SK-MEL-5 (cell line): ENCODE measurements at regions not wholly inside any gene's neighbourhood (a gene's known extent, or its start where the extent isn't known, plus 50 kb on each side); places are given as distances from the start of the nearest gene placed in this dataset.
"Not testable (repeated sequence)": the region's sequence is repeated elsewhere in the genome, so short reads cannot be mapped to it uniquely, and the experiment has no call there.

ENCODE experiments used
- DNase-seq: peaks from one replicate; pipeline ENCODE4 v3.0.0-alpha.2; 2016; ENCODE audit warnings: low read depth, low spot score
- in situ Hi-C: cut with HindIII; loops from 2 replicates; pipeline ENCODE4 v1.10.0; 2016; ENCODE audit warnings: low sequenced_read_pairs, high pct_unique_total_duplicates, low pct_unique_long_range_greater_than_20kb

GRCh38 chr2:182477774-182478173 is 50.9 kb upstream of the PDE1A start:
- in situ Hi-C loops = no loop called here
- no peak for DNase-seq

GRCh38 chr2:182481676-182482075 is 54.8 kb upstream of the PDE1A start:
- in situ Hi-C loops = no loop called here
- no peak for DNase-seq

GRCh38 chr2:182482511-182482910 is 55.7 kb upstream of the PDE1A start:
- in situ Hi-C loops = no loop called here
- no peak for DNase-seq

DNA sequence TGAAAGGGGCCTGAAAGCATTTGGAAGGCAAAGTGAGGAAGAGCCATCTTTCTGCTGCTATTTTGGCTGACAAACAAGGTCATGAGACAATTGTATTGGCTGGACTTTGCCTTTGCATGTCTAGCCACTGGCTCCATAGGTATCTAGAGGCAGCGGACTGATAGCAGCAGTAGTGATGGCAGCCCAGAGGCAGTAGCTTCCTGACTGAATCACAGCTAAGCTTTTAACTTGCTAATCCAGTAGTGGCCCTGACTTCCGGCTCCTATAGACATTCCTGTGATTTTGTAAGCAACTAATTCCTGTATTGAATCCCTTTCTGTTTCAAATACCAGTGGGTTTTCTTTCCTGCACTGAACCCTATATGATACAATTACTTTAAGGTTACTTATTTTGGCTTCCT is 69.8 kb upstream of the PDE1A start:
- DNase-seq = no peak
- in situ Hi-C loops = no loop called here

DNA sequence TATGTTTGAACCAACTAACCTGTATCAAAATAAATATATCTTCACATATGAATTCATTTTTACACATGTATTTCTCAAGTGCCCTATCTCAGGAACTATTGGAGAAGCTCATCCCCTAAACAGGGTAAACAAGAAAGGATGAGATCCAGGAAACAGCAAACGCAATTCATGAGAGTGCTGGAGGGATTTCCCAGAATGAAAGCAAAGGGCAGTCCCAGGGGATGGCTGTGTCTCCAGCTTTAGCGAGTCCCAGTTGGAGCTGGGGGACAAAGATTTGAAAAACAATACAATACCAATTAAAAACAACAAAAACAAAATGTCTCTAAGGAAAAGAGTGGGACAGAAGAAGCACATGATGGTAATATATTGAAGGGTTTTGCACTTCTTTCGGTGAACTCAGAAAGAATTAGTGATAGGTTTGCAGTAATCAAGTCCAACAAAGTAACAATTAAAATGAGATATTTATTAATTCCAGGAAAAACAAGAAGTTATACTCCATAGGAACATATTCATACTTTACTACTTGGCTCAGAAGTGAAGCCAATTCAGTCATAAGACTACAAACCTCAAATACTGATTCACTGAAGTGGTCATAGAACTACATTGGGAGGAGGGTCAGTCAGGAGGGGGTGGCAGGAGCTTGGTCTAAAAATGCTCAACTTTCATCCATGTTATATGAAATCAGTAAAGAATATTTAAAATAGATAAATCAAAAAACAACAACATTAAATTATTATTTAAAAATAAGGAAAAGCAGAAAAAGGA is 73.1 kb upstream of the PDE1A start:
- DNase-seq = no peak
- in situ Hi-C loops = no loop called here

DNA sequence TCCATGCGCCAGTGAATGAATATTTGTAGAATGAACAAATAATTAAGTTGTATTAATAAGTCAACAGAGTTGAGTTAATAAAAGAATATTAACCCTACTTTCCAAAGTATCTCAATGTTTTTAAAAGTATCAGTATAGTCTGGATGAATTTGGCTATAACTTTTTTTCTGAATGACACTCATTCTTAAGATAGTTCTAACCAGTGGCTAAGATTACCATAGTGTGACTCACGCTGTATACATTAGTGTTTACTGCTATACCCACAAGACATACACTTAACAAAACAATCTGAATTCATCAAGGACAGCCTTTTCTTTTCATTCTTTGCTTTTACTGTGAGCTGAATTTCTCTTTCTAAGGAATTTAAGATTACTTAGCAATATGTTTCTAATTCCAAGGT is 77.0 kb upstream of the PDE1A start:
- DNase-seq = no peak
- in situ Hi-C loops = no loop called here

DNA sequence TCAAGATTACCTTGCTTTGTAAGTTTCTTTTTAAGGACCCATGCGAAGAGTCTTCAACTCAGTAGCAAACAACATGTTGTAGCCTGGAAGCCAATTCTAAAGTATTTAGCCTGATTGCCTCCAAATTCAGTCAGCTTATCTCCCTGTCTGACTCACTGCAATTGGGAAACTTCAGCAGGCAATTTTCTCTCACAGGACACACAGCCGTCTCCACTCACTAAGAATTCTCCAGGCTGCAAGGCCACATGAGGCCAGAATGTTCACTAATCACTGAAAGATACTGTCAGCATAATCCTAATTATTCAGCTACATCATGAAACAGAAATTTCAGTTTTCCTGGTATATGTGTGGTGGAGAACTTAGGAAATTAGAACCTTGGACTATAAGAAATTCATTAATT is 78.1 kb upstream of the PDE1A start:
- in situ Hi-C loops = no loop called here
- no peak for DNase-seq

- in situ Hi-C loops = no loop called here
- no peak for DNase-seq
Measured at GRCh38 chr2:182506606-182507005, 79.8 kb upstream of the PDE1A start.

DNA sequence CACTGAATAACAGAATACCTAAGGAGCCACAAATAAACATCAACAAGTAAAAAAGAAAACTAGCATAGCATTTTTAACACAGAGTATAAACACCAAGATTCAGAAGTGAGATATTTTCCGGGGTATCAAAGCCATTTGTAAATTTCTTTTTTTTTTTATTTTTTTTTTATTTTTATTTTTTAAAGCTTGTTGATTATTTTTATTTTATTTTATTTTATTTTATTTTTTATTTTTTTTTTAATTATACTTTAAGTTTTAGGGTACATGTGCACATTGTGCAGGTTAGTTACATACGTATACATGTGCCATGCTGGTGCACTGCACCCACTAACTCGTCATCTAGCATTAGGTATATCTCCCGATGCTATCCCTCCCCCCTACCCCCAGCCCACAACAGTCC is 81.7 kb upstream of the PDE1A start:
- in situ Hi-C loops, DNase-seq: not testable (repeated sequence)

GRCh38 chr2:182509216-182509615 is 82.4 kb upstream of the PDE1A start:
- in situ Hi-C loops = no loop called here
- DNase-seq = no peak

DNA sequence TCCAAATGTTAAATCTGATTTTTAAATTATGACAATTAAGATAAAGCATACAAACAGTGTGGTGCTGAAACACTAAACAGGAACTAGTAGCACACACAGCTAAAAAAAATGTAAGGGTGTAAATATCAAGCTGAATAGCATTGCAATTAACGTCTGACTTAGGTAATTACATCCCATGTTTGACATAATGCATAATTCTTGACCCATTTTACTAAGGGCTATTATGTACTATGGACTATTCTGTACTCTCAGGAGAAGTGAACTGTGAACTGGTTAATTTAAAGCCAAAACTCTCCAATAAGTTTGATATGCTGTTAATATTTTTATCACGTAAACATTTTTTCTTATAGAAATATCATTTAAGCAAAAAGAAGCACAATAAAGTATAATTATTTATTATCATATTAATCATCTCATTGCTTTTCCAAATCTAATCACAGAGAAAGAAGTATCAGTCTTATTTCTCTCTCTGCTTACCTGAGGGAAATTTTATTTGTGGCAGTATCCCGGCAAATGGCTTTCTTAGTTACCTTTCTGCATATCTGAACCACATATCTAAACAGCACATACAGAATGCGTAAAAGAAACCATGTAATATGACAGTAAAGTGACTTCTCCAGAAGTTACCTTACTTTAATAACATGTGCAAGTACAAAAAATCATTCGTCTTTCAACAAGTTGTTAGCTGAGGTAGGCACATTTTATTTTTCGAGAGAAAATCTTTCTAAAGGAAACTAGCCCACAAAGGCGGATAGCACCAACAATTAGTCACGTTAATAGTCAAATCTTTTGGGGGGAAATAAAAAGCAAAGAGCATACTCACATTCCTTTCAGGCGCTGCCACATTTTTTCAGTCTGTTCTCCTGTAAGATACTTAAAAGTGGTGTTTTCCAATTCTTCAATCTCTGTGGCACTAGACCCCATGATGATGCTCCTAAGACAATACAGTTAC is 94.9 kb upstream of the PDE1A start:
- in situ Hi-C loops = no loop called here
- no peak for DNase-seq

DNA sequence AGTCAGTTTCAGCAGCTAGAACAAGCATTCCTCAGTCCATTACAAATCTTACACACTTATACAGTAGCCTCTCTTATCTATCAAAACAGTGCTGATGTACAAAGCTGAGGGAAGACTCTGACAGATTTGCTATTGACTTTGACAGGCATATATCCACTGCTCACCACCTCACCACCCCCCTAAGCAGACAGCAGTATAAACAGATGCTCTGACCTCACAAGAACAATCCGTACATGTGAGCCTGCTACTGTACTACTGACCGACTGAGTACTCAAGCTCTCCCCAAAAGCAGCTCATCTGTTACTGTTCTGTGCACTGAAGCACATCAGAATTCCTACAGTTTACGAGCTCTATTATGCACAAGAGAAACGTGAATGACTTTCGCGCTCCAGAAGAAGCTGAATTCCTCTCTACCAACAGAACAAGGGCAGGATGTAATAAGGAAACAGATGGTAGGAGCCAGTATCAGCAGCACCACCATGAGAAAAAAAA is 95.6 kb upstream of the PDE1A start:
- in situ Hi-C loops = no loop called here
- DNase-seq = no peak

GRCh38 chr2:182522972-182523473 is 96.2 kb upstream of the PDE1A start:
- in situ Hi-C loops = no loop called here
- no peak for DNase-seq

- in situ Hi-C loops = no loop called here
- DNase-seq = no peak
Measured at GRCh38 chr2:182530636-182531035, 103.8 kb upstream of the PDE1A start.

GRCh38 chr2:182540252-182540651 is 113.4 kb upstream of the PDE1A start:
- no peak for DNase-seq
- in situ Hi-C loops = no loop called here

- in situ Hi-C loops = no loop called here
- DNase-seq = no peak
Measured at GRCh38 chr2:182541268-182541667, 114.4 kb upstream of the PDE1A start.

- DNase-seq = no peak
- in situ Hi-C loops = no loop called here
Measured at GRCh38 chr2:182542501-182543258, 115.8 kb upstream of the PDE1A start.
